Heart right ventricle (tissue), 16 donors: ENCODE measurements at regions not wholly inside any gene's neighbourhood (a gene's known extent, or its start where the extent isn't known, plus 50 kb on each side); places are given as distances from the start of the nearest gene placed in this dataset.
A peak's percentile ranks its signal among the peaks of the same experiment; 100 is the strongest.

Experiments used
- ATAC-seq, 8 donors: fragments of 200-7000 bp; cut with Tn5 transposase; one replicate each; pipeline ENCODE4 v1.9.1; 2020; ENCODE audit warnings: mild to moderate bottlenecking in 8 of 8, moderate library complexity in 8 of 8, moderate number of reproducible peaks in 1 of 8
- DNase-seq, 2 donors: peaks; one replicate each; pipeline ENCODE4 v3.0.0-alpha.2; 2020
- H3K27ac ChIP-seq, 10 donors: fragments of 200-600 bp; sonication (generic) in 2 of 10; one replicate each; pipeline versions ENCODE4 v1.5.0 to v1.8.0; 2020 to 2022; ENCODE audit warnings: mild to moderate bottlenecking in 3 of 10
- H3K27me3 ChIP-seq, 7 donors: fragments of 200-600 bp; one replicate each; pipeline ENCODE4 v1.8.0; 2021 to 2022; ENCODE audit warnings: mild to moderate bottlenecking in 2 of 7
- H3K36me3 ChIP-seq, 9 donors: fragments of 200-600 bp; sonication (generic) in 1 of 9; one replicate each; pipeline versions ENCODE4 v1.5.0 to v1.8.0; 2020 to 2022; ENCODE audit warnings: mild to moderate bottlenecking in 2 of 9
- H3K4me1 ChIP-seq, 9 donors: fragments of 200-600 bp; sonication (generic) in 1 of 9; one replicate each; pipeline versions ENCODE4 v1.5.0 to v1.8.0; 2020 to 2022; ENCODE audit warnings: mild to moderate bottlenecking in 4 of 9
- H3K4me3 ChIP-seq, 10 donors: fragments of 200-600 bp; sonication (generic) in 2 of 10; one replicate each; pipeline versions ENCODE4 v1.5.0 to v1.8.0; 2020 to 2022; ENCODE audit warnings: mild to moderate bottlenecking in 7 of 10, moderate library complexity in 2 of 10
- H3K9me3 ChIP-seq, 11 donors: fragments of 200-600 bp in 10 of 11; sonication (generic) in 2 of 11; one replicate each; pipeline versions ENCODE4 v1.5.0 to v1.8.0; 2013 to 2022; ENCODE audit warnings: mild to moderate bottlenecking in 2 of 11, control low read depth in 1 of 11, moderate library complexity in 1 of 11
- WGBS, 2 donors: extraction: QIAGEN DNeasy Blood & Tissue Kit; methylation state at CpG; one replicate each; pipeline ENCODE4 v1.1.7; 2013; ENCODE audit warnings: inconsistent platforms in 1 of 2; 5-methylcytosine and 5-hydroxymethylcytosine counted together
- intact Hi-C, 10 donors: fragments of 100-400 bp; cut with DNase I; formaldehyde crosslinking; loops; one replicate each; pipeline versions ENCODE4 v1.11.1 to v1.14.2; 2022
- TF ChIP-seq, protein P1 (sequence below), 9 donors: fragments of 200-600 bp; sonication (generic) in 2 of 9; IDR thresholded peaks; one replicate each; pipeline versions ENCODE4 v1.5.0 to v1.8.0; 2021 to 2022; ENCODE audit warnings: antibody characterized with exemption in 9 of 9, mild to moderate bottlenecking in 5 of 9, moderate library complexity in 1 of 9
- donor health status: Arrhythmogenic right ventricular cardiomyopathy.
- donor health status: ischemic (EF 13 %, LVEDD 7.1; RV severe dilation, severe dysfunction).
- donor health status: healthy with polysubstance abuse.
- donor health status: DM: no; HTN: yes; CAD: no.
- donor health status: DM: no; HTN: no; CAD: no.
- donor health status: ischemic (EF 25% LVEDD 6.9; RV normal size, moderate dysfunction).
- donor health status: ischemic (EF 25% LVEDD 5.7; RV mildly dilated, moderate dysfunction).
- donor health status: healthy.
- donor health status: DM: yes; HTN: yes; CAD: no.
- donor health status: Ischemic cardiomyopathy.
- donor health status: ischemic (EF 35%, LVEDD 5.7; RV mildly dilated, moderate dysfunction).
- donor health status: nonischemic (EF 11% LVEDD 7.7; RV severe dilation, severe dysfunction).
- donor health status: DM: yes; HTN: yes; CAD: no.
- donor health status: PGD.
- donor health status: ischemic (EF 29% LVEDD 5.4; RV normal size, mild dysfunction).
- donor health status: nonischemic (EF 23%, LVEDD 6.1; RV moderate dilation, normal function).

DNA sequence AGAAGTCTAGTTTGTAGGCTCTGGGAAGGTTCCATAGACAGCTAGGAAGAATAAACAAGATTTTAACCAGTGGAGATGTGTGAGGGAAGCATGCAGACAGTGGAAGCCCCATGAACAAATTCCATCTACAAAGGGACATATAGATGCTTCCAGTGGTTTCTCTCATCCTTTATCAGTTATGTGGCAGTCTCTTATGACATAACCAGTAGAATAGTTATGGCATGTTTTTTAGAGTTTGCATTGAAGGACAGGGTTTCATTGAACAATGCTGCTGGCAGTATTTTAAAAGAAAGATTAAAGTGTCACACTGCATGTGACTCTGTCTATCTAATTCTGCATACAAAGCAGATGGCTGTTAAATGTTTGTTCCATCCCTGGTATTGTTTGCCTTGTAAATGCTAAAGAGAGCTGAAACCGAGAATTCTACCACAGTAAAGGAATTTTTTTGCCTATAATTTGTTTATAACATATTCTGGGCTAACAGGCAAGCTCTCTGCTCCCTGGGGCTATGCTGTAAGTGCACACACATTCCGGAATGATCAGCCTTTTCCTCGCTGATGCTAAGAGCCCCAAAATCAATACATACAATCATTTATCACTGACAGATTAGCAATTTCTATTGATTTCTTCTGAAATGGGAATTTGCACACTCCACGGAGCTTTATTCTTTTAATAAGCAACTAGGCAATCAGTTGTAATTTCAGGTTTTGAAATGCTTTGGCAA is 76.8 kb upstream of the PELI1 start:
- WGBS, 2 donors: 76 to 86% methylated on average over 4 of the region's 4 CpGs

DNA sequence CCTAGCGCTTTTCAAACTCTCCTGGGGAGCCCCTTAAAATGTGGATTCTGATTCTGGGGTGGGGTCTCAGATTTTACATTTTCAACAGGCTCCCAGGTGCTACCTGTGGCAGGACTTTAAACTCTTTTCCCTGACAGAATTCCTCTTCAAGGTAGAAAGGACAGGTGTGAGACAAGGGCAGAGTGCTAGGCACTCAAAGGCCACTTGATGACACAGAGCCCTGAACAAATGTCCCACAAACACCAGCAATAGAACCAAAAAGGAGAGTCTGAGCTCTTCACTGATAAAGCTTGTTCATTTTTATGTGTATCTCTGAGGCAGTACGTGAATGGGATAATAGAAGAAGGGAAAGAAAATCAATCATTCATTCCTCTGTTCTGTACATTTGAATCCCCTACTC is 77.7 kb upstream of the PELI1 start:
- Histone ChIP-seq H3K27me3 (no peaks in the 10 kb centered on the region), H3K27ac (peak overlapping the region in 5 of 10 donors; percentile 18 to 80 (median 46)), H3K9me3 (no peaks in the 10 kb centered on the region), H3K4me3 (no peak overlapping the region), H3K36me3 (no peaks in the 10 kb centered on the region), H3K4me1 (peaks cover 2 to 60% (median 27%) of the 10 kb centered on the region in 9 donors)
- DNase-seq: no peak
- peak in 1 of 8 donors; percentile 24 for ATAC-seq
- intact Hi-C loops: loop anchor here in 2 of 10 donors (5.0 to 10.0 kb wide), 2 partner anchors 75 to 167 kb away; no protein-coding TSS in a partner anchor
- 69 to 79% methylated on average over 2 of the region's 2 CpGs for WGBS, 2 donors
- TF ChIP-seq, protein P1, sequence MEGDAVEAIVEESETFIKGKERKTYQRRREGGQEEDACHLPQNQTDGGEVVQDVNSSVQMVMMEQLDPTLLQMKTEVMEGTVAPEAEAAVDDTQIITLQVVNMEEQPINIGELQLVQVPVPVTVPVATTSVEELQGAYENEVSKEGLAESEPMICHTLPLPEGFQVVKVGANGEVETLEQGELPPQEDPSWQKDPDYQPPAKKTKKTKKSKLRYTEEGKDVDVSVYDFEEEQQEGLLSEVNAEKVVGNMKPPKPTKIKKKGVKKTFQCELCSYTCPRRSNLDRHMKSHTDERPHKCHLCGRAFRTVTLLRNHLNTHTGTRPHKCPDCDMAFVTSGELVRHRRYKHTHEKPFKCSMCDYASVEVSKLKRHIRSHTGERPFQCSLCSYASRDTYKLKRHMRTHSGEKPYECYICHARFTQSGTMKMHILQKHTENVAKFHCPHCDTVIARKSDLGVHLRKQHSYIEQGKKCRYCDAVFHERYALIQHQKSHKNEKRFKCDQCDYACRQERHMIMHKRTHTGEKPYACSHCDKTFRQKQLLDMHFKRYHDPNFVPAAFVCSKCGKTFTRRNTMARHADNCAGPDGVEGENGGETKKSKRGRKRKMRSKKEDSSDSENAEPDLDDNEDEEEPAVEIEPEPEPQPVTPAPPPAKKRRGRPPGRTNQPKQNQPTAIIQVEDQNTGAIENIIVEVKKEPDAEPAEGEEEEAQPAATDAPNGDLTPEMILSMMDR (IDR thresholded peaks at IDR 0.05): no peak

More for the DNA sequence above, 76.8 kb upstream of the PELI1 start:
- TF ChIP-seq, protein P1 (IDR thresholded peaks at IDR 0.05): no peak
- H3K36me3 ChIP-seq: no peaks in the 10 kb centered on the region
- ATAC-seq: no peak
- DNase-seq: no peak
- H3K9me3 ChIP-seq: no peaks in the 10 kb centered on the region
- no peaks in the 10 kb centered on the region for H3K27me3 ChIP-seq
- intact Hi-C loops: loop anchor here in 2 of 10 donors (5.0 to 10.0 kb wide), 2 partner anchors 74 to 166 kb away; no protein-coding TSS in a partner anchor
- peak overlapping the region in 1 of 10 donors; percentile 80 for H3K27ac ChIP-seq
- H3K4me1 ChIP-seq: peaks cover 2 to 60% (median 27%) of the 10 kb centered on the region in 9 donors
- no peak overlapping the region for H3K4me3 ChIP-seq

DNA sequence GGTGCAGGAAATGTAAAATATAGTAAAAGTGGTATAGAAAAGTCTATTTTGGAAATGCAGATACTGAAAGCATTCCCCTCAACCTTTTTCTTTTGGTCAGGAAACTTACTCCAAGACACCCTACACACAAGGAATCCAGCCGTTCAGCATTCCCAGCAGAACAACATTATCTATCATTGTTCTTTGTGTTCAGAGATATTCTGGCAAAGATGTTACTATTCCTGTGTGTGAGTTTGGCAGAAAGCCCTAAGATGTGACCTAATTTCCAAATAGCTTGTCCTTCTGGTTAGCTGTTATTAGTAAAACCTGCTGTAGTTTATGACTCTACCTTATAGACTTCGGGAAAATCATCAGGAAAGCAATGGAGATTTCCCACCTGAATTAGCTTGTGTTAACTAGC is 78.1 kb upstream of the PELI1 start:
- TF ChIP-seq, protein P1 (IDR thresholded peaks at IDR 0.05): no peak
- WGBS, 2 donors: 9 to 16% methylated on average over 2 of the region's 2 CpGs
- Histone ChIP-seq H3K4me1 (peaks cover 2 to 62% (median 29%) of the 10 kb centered on the region in 9 donors), H3K27ac (peak overlapping the region in 6 of 10 donors; percentile 4 to 80 (median 44)), H3K9me3 (no peaks in the 10 kb centered on the region), H3K4me3 (no peak overlapping the region), H3K36me3 (no peaks in the 10 kb centered on the region), H3K27me3 (no peaks in the 10 kb centered on the region)
- peak in 1 of 2 donors; percentile 53 for DNase-seq
- intact Hi-C loops: loop anchor here in 2 of 10 donors (5.0 to 10.0 kb wide), 2 partner anchors 75 to 168 kb away; no protein-coding TSS in a partner anchor
- ATAC-seq: peak; percentile 64 to 89 (median 86)

DNA sequence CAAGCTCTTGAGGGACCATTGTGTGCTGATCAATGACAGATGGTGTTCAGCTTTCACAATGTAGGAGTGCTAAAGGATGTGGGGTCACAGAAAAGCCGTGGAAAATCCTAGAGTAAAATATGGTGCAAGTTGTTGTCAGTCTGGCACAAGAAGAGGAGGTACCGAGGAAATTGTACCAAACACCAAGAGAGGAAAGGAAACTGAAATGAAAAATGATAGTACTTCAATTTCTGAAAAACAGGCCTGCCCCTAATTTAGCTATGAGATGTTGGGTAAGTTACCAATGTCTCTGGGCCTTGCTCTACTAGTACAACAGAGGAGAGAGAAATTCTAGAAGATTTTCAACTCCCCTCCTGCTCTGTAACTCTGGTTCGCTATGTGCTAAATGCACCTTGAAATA is 78.8 kb upstream of the PELI1 start:
- no peak overlapping the region for H3K4me3 ChIP-seq
- 67 to 75% methylated on average over 3 of the region's 3 CpGs for WGBS, 2 donors
- no peaks in the 10 kb centered on the region for H3K9me3 ChIP-seq
- ATAC-seq (no peak), DNase-seq (no peak)
- peaks cover 2 to 69% (median 35%) of the 10 kb centered on the region in 9 donors for H3K4me1 ChIP-seq
- intact Hi-C loops: loop anchor here in 2 of 10 donors (5.0 to 10.0 kb wide), 2 partner anchors 76 to 168 kb away; no protein-coding TSS in a partner anchor
- TF ChIP-seq, protein P1 (IDR thresholded peaks at IDR 0.05): no peak
- H3K36me3 ChIP-seq: no peaks in the 10 kb centered on the region
- peak overlapping the region in 6 of 10 donors; percentile 4 to 80 (median 32) for H3K27ac ChIP-seq
- H3K27me3 ChIP-seq: no peaks in the 10 kb centered on the region
